Activated T-cell treated with anti-CD3 and anti-CD28 coated beads for 24 hours (primary cell): ENCODE measurements at regions not wholly inside any gene's neighbourhood (a gene's known extent, or its start where the extent isn't known, plus 50 kb on each side); places are given as distances from the start of the nearest gene placed in this dataset.
"Not testable (repeated sequence)": the region's sequence is repeated elsewhere in the genome, so short reads cannot be mapped to it uniquely, and the experiment has no call there.

Source experiments
- DNase-seq: peaks from one replicate; pipeline ENCODE4 v3.0.0-alpha.2; 2020; ENCODE audit warnings: low read depth

DNA sequence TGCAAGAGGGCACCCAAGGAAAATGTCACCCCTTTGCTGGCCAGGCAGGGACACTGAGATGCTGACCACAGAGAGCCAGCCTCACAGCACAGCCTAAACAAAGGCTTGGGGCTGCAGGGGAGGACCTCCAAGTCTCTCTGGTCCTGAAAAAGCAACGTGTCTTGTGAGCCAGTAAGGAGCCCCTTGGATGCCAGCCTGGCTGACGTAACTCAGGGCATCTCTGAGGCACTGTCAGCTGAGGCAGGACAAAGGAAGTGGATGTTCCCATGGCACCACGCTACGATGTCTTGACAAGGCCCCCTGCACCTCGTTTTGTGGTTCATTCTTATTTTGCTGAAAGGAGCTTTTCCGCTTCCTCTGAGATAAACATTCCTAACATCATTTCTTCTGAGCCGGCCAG is 160.7 kb downstream of the OR4M2 start:
- no peak for DNase-seq

- no peak for DNase-seq
These were observed 161.1 kb downstream of the OR4M2 start for GRCh38 chr15:22241451-22241850.

GRCh38 chr15:22242311-22242710 is 162.0 kb downstream of the OR4M2 start:
- DNase-seq, result not testable (repeated sequence)

DNA sequence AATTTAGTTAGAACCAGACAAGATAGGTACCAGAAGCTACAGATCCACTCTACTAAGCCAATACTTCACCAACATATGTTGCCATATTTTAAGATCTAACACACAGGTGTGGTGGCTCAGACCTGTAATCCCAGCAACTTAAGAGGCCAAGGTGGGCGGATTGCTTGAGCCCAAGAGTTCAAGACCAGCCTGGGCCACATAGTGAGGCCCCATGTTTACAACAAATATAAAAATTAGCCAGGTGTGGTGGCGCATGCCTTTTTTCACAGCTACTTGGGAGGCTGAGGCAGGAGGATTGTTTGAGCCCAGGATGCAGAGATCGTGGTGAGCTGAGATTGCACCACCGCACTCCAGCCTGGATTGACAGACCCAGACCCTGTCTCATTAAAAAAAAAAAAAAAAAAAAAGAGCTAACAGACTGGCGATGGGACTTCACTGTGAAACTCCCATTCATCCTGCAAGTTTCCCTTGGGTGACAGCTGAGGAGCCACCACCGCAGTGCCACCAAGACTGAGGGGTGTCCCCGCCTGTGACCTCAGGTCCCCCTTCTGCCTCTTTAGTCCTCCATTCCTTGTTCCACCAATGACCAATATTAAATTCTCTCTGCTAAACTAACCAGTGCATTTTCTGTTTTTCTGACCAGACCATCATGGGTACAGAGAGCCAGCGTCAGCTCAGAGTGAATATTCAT is 163.3 kb downstream of the OR4M2 start:
- DNase-seq, result no peak

- DNase-seq, result not testable (repeated sequence)
These were observed 169.2 kb downstream of the OR4M2 start for GRCh38 chr15:22249511-22249910.

- not testable (repeated sequence) for DNase-seq
These were observed 170.4 kb downstream of the OR4M2 start for GRCh38 chr15:22250501-22251290.

DNA sequence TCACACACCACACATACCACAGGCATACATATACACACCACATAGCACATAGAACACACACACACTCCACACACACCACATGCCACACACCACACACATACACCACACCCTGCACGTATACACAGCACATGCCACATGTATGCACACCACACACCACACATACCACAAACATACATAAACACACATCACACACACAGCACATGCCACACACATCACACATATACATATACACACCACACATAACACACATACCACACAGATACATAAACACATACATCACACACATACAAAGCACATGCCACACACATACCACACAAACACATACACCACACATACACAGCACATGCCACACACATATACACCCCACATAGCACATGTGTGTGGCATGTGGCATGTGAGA is 171.1 kb downstream of the OR4M2 start:
- DNase-seq, result no peak

GRCh38 chr15:22252047-22252446 is 171.7 kb downstream of the OR4M2 start:
- not testable (repeated sequence) for DNase-seq

DNA sequence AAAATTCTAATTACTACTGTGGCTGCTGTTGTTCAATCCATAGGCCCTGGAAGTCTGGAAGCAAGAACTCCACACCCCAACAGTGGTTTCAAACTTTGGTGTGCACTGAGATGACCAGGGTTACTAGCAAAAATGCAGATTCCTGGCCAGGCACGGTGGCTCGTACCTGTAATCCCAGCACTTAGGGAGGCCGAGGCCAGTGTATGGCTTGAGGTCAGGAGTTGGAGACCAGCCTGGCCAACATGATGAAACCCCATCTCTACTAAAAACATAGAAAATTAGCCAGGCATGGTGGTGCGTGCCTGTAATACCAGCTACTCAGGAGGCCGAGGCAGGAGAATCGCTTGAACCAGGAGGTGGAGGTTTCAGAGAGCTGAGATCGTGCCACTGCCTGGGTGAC is 172.2 kb downstream of the OR4M2 start:
- not testable (repeated sequence) for DNase-seq

- not testable (repeated sequence) for DNase-seq
These were observed 172.8 kb downstream of the OR4M2 start for GRCh38 chr15:22253002-22253675.

DNA sequence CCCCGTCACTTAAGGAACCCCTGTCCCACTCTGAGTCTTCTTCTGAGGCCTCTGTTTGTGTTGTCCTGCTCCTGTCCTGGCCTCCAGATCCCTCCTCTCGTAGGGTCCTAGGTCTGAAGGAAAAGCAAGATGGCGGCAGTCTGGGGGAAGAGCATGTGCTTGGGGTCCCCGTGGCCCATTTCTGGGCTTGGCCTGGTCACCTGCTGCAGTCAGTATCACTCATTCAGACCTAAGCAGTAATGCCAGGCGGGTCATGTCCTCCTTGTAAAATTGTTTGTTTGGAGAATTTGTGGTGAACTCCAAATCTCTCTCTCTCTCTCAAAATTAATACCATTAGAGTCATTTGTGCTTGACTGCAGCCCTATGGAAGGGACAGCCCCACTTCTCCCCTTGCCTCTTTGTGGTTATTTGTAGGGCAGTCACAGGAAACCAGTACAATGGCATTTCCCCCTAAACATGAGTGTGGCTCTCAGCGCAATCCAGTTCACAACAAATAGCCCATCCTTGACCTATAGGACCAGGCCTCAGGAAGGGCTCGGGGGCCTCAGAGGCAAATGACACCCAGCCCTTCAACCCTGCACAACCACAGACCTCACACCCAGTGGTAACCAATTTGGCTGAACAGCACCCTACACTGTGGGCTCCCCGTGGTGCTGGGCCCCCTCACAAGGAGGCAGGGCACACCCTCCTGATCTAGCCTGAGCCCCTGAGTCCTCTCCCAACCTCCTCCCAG is 173.5 kb downstream of the OR4M2 start:
- no peak for DNase-seq

GRCh38 chr15:22254409-22255045 is 174.2 kb downstream of the OR4M2 start:
- DNase-seq, result not testable (repeated sequence)

- not testable (repeated sequence) for DNase-seq
These were observed 175.3 kb downstream of the OR4M2 start for GRCh38 chr15:22255606-22256005.

DNA sequence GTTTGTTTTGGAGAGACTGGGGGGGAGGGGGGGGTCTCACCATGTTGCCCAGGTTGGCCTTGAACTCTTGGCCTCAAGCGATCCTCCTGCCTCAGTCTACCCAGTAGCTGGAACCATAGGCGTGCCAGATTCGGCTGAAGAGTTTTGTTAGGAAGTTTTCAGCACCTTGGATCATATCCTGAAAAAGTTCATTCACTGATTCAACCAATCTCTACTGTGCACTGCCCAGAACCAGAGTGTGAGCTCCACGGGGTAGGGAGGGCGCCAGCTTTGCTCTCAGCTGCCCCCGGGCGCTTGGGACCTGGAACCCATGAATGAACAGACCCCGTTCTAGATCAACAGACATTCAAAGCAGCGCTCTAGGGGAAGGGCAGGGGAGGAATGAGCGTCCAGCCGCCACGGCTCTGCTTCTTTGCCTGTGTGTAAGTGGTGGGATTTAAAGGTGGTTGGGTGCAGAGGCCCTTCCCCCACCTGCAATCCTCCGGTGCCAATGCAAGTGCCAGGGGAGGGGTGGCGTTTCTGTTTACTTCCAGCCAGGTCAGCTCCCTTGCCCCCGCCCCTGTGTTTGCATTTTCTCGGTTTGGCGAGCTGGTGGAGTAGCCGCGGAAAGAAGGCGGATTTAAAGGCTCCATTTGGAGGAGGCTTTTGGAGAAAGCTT is 176.2 kb downstream of the OR4M2 start:
- DNase-seq, result not testable (repeated sequence)

- DNase-seq, result no peak
These were observed 177.0 kb downstream of the OR4M2 start for GRCh38 chr15:22257047-22258008.

DNA sequence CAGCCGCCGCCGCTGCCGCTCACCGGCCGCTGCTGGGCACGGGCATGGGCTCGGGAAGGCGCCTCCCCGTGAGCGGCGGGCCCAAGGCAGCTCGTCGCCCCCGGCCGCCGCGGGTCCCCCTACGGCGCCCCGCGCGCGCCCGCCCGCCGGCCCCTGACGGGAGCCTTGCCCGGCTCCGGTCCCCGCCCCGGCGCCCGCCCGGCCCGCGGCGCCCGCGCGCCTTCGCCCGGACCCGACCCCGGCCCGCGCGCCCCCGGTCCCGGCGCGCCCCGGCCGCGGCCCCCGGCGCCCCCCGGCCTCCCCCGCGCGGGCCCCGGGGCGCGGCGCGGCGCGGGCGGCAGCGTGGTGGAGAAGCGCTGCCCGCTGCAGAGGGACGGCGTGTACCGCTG is 177.7 kb downstream of the OR4M2 start:
- DNase-seq, result no peak

- DNase-seq, result no peak
These were observed 178.2 kb downstream of the OR4M2 start for GRCh38 chr15:22258398-22259150.

DNA sequence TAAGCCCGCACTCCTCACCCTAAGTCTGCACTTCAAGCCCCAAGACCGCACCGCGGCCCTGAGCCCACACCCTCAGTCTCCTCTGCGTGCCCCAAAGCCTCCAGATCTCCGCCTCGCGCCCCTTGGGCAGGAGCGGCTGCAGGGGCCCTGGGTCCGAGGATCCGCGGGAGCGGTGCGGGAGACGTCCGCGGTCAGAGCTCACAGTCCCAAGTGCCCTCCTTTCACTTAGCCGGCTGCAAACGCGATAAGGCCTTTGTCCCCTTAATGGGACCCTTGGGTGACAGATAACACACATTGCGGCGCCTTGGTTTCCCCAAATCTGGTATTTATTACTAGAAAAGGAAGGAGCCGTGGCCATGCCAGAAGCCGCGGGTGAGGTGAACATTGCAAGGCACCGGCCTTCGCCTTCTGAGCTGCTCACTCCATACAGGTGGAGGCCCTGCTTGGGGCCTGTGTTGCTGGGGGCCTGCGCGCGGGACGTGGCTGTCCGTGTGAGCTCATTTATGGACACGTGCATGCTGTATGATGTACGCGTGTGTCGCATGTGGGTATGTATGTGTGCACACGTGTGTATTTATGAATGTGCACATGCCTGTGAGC is 178.9 kb downstream of the OR4M2 start:
- DNase-seq, result not testable (repeated sequence)
